ENCODE measurements at regions not wholly inside any gene's neighbourhood (a gene's known extent, or its start where the extent isn't known, plus 50 kb on each side); places are given as distances from the start of the nearest gene placed in this dataset.

- DNase-seq: peak; percentile 57
- H3K36me3 Mint-ChIP-seq (ENCODE audit: low read depth): no peaks in the 10 kb centered on the region
- peaks cover 14% of the 10 kb centered on the region for H3K27me3 Mint-ChIP-seq (ENCODE audit: insufficient read depth)
- no peak overlapping the region for H3K27ac Mint-ChIP-seq
- no peak for TF ChIP-seq CTCF (IDR thresholded peaks at IDR 0.05)
- no peaks in the 10 kb centered on the region for H3K9me3 Mint-ChIP-seq
- H3K4me1 Mint-ChIP-seq (ENCODE audit: low read depth): peaks cover 12% of the 10 kb centered on the region
- H3K4me3 Mint-ChIP-seq: peak overlapping the region; percentile 9
Observed at GRCh38 chr1:58358346-58358745, 188.2 kb downstream of the OMA1 start.

- Mint-ChIP-seq H3K27me3 (ENCODE audit: insufficient read depth) (peaks cover 14% of the 10 kb centered on the region), H3K4me3 (no peak overlapping the region), H3K27ac (no peak overlapping the region), H3K4me1 (ENCODE audit: low read depth) (peaks cover 12% of the 10 kb centered on the region), H3K9me3 (no peaks in the 10 kb centered on the region), H3K36me3 (ENCODE audit: low read depth) (no peaks in the 10 kb centered on the region)
- no peak for TF ChIP-seq CTCF (IDR thresholded peaks at IDR 0.05)
- DNase-seq: no peak
Observed at GRCh38 chr1:58356402-58356801, 190.1 kb downstream of the OMA1 start.

- no peak for DNase-seq
- peaks cover 3% of the 10 kb centered on the region for H3K27me3 Mint-ChIP-seq (ENCODE audit: insufficient read depth)
- H3K9me3 Mint-ChIP-seq: peaks cover 4% of the 10 kb centered on the region; the same call in 1 of the 2 replicates
- TF ChIP-seq CTCF (IDR thresholded peaks at IDR 0.05): no peak
- H3K4me1 Mint-ChIP-seq (ENCODE audit: low read depth): peaks cover 3% of the 10 kb centered on the region
- H3K4me3 Mint-ChIP-seq: no peak overlapping the region
- no peaks in the 10 kb centered on the region for H3K36me3 Mint-ChIP-seq (ENCODE audit: low read depth)
- H3K27ac Mint-ChIP-seq: no peak overlapping the region
Observed at GRCh38 chr1:58353168-58353567, 193.4 kb downstream of the OMA1 start.

- Mint-ChIP-seq H3K9me3 (peaks cover 4% of the 10 kb centered on the region; the same call in 1 of the 2 replicates), H3K27ac (no peak overlapping the region), H3K4me1 (ENCODE audit: low read depth) (no peaks in the 10 kb centered on the region), H3K36me3 (ENCODE audit: low read depth) (no peaks in the 10 kb centered on the region), H3K4me3 (no peak overlapping the region), H3K27me3 (ENCODE audit: insufficient read depth) (peaks cover 6% of the 10 kb centered on the region)
- DNase-seq: no peak
- TF ChIP-seq CTCF (IDR thresholded peaks at IDR 0.05): peak; percentile 26; the same call in 1 of the 2 replicates
Observed at GRCh38 chr1:58352476-58353092, 193.9 kb downstream of the OMA1 start.

- no peak overlapping the region for H3K4me3 Mint-ChIP-seq
- DNase-seq: no peak
- H3K27me3 Mint-ChIP-seq (ENCODE audit: insufficient read depth): peaks cover 6% of the 10 kb centered on the region
- peaks cover 2% of the 10 kb centered on the region; the same call in 1 of the 2 replicates for H3K9me3 Mint-ChIP-seq
- no peak for TF ChIP-seq CTCF (IDR thresholded peaks at IDR 0.05)
- no peak overlapping the region for H3K27ac Mint-ChIP-seq
- no peaks in the 10 kb centered on the region for H3K36me3 Mint-ChIP-seq (ENCODE audit: low read depth)
- H3K4me1 Mint-ChIP-seq (ENCODE audit: low read depth): no peaks in the 10 kb centered on the region
Observed at GRCh38 chr1:58346036-58346355, 200.5 kb downstream of the OMA1 start.

Measured in HFFc6 (cell line).